Hepatocyte (in vitro differentiated cells): ENCODE measurements at regions not wholly inside any gene's neighbourhood (a gene's known extent, or its start where the extent isn't known, plus 50 kb on each side); places are given as distances from the start of the nearest gene placed in this dataset.
"Not testable (repeated sequence)": the region's sequence is repeated elsewhere in the genome, so short reads cannot be mapped to it uniquely, and the experiment has no call there.

ENCODE experiments used
- DNase-seq: peaks from one replicate; pipeline ENCODE4 v3.0.0-alpha.2; 2016; ENCODE audit warnings: low spot score
- H2AFZ ChIP-seq: fragments of 200-600 bp; sonication (generic); 2 replicates; pipeline ENCODE4 v1.6.0; 2016; ENCODE audit warnings: antibody characterized with exemption, mild to moderate bottlenecking
- H3K27ac ChIP-seq: fragments of 200-600 bp; sonication (generic); 2 replicates; pipeline ENCODE4 v1.5.1; 2016; ENCODE audit warnings: mild to moderate bottlenecking
- H3K27me3 ChIP-seq: fragments of 200-600 bp; sonication (generic); 2 replicates; pipeline ENCODE4 v1.6.1; 2016
- H3K36me3 ChIP-seq: fragments of 200-600 bp; sonication (generic); replicated peaks from 2 replicates; pipeline ENCODE4 v1.5.1; 2016; ENCODE audit warnings: low read depth; ENCODE audit not compliant: insufficient read depth
- H3K4me1 ChIP-seq: fragments of 200-600 bp; sonication (generic); 2 replicates; pipeline ENCODE4 v1.5.1; 2016; ENCODE audit warnings: mild to moderate bottlenecking, moderate library complexity; ENCODE audit not compliant: insufficient read depth
- H3K4me2 ChIP-seq: fragments of 200-600 bp; sonication (generic); 2 replicates; pipeline ENCODE4 v1.6.0; 2016
- H3K4me3 ChIP-seq: fragments of 200-600 bp; sonication (generic); 2 replicates; pipeline ENCODE4 v1.5.1; 2016; ENCODE audit warnings: mild to moderate bottlenecking
- H3K79me2 ChIP-seq: fragments of 200-600 bp; sonication (generic); 2 replicates; pipeline ENCODE4 v1.6.0; 2017; ENCODE audit warnings: mild to moderate bottlenecking
- H3K9me2 ChIP-seq: fragments of 200-600 bp; sonication (generic); replicated peaks from 2 replicates; pipeline ENCODE4 v1.6.0; 2017; ENCODE audit warnings: mild to moderate bottlenecking; ENCODE audit not compliant: insufficient read depth
- H3K9me3 ChIP-seq: fragments of 200-600 bp; sonication (generic); 2 replicates; pipeline ENCODE4 v1.5.1; 2016; ENCODE audit warnings: low read depth, mild to moderate bottlenecking
- H4K20me1 ChIP-seq: fragments of 200-600 bp; sonication (generic); 2 replicates; pipeline ENCODE4 v1.6.0; 2016; ENCODE audit warnings: mild to moderate bottlenecking; ENCODE audit not compliant: insufficient read depth, poor library complexity, severe bottlenecking
- CTCF ChIP-seq: fragments of 200-600 bp; sonication (generic); IDR thresholded peaks from 2 replicates; pipeline ENCODE4 v1.5.1; 2016; ENCODE audit warnings: antibody characterized with exemption, mild to moderate bottlenecking; ENCODE audit not compliant: poor library complexity
- EZH2 ChIP-seq: fragments of 200-600 bp; sonication (generic); IDR thresholded peaks from 2 replicates; pipeline ENCODE4 v1.6.1; 2016; ENCODE audit warnings: antibody characterized with exemption, mild to moderate bottlenecking, borderline replicate concordance
- EZH2phosphoT487 ChIP-seq: fragments of 200-600 bp; sonication (generic); IDR thresholded peaks from one replicate; pipeline ENCODE4 v1.6.1; 2018; ENCODE audit warnings: antibody characterized with exemption, mild to moderate bottlenecking, low read depth, moderate library complexity; ENCODE audit not compliant: unreplicated experiment, severe bottlenecking
- WGBS: methylation state at CpG from one replicate; pipeline ENCODE4 v1.1.6; 2016; ENCODE audit warnings: low lambda C conversion rate; ENCODE audit errors: missing lambda C conversion rate; 5-methylcytosine and 5-hydroxymethylcytosine counted together

DNA sequence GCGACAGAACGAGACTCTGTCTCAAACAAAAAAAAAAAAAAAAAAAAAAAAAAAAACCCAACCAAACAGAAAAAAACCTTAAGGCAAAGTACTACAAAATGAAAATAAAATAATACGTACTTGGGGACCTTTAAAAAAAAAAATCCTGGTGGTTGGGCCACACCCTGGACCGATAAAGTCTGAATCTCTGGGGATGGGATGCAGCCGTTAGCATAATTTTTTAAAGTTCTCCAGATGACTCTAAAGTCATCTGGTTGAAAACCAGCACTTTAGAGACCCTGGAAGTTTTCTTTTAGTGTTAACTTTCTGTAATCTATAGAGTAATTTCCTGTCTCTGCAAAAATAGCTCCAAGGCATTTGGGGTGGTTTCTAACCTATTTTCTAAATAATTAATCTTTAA, 142.9 kb upstream of the SALL4 start:
- no peak for DNase-seq
- no peak overlapping the region for H3K4me2 ChIP-seq
- TF ChIP-seq CTCF (no peak), EZH2phosphoT487 (no peak), EZH2 (no peak)
- no peaks in the 10 kb centered on the region for H3K9me3 ChIP-seq
- H3K36me3 ChIP-seq, result no peaks in the 10 kb centered on the region
- H3K9me2 ChIP-seq, result no peaks in the 10 kb centered on the region
- H3K27me3 ChIP-seq, result no peaks in the 10 kb centered on the region
- WGBS, result 81% methylated on average over 5 of the region's 5 CpGs
- H4K20me1 ChIP-seq, result no peaks in the 10 kb centered on the region
- H3K4me1 ChIP-seq, result no peaks in the 10 kb centered on the region
- no peaks in the 10 kb centered on the region for H3K79me2 ChIP-seq
- H2AFZ ChIP-seq, result no peak overlapping the region
- no peak overlapping the region for H3K27ac ChIP-seq
- no peak overlapping the region for H3K4me3 ChIP-seq

DNA sequence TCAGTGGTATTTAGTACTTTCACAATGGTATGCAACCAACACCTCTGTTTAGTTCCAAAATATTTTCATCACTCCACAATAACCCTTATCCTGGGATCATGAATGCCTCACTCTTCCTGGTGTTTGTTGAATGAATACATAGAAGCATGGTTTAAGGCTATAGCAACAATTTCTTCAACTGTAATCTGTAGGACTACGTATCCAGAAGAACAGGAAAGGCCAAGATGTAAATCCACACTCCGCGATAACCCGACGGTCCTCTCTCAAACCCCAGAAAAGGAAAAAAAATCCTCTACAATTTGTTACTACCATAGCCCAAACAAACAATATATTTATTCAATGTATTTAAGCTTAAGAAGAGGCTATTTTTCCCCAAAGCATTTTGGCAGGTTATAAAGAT, 141.4 kb upstream of the SALL4 start:
- H3K36me3 ChIP-seq, result no peaks in the 10 kb centered on the region
- no peaks in the 10 kb centered on the region for H3K27me3 ChIP-seq
- 93% methylated on average over 5 of the region's 5 CpGs for WGBS
- DNase-seq, result no peak
- H3K4me3 ChIP-seq, result no peak overlapping the region
- no peaks in the 10 kb centered on the region for H3K9me2 ChIP-seq
- H3K9me3 ChIP-seq, result no peaks in the 10 kb centered on the region
- TF ChIP-seq EZH2, result no peak
- TF ChIP-seq CTCF, result no peak
- TF ChIP-seq EZH2phosphoT487, result no peak
- H4K20me1 ChIP-seq, result no peaks in the 10 kb centered on the region
- H3K4me1 ChIP-seq, result no peaks in the 10 kb centered on the region
- H3K27ac ChIP-seq, result no peak overlapping the region
- H3K79me2 ChIP-seq, result no peaks in the 10 kb centered on the region
- no peak overlapping the region for H3K4me2 ChIP-seq
- no peak overlapping the region for H2AFZ ChIP-seq

GRCh38 chr20:51943326-51943725, 141.0 kb upstream of the SALL4 start:
- H3K27me3 ChIP-seq, H3K9me3 ChIP-seq, DNase-seq, H3K4me3 ChIP-seq, H3K4me2 ChIP-seq, H3K4me1 ChIP-seq, H2AFZ ChIP-seq, H3K9me2 ChIP-seq, H3K79me2 ChIP-seq, H3K36me3 ChIP-seq, H3K27ac ChIP-seq, H4K20me1 ChIP-seq: not testable (repeated sequence)
- 88% methylated on average over 6 of the region's 6 CpGs for WGBS

DNA sequence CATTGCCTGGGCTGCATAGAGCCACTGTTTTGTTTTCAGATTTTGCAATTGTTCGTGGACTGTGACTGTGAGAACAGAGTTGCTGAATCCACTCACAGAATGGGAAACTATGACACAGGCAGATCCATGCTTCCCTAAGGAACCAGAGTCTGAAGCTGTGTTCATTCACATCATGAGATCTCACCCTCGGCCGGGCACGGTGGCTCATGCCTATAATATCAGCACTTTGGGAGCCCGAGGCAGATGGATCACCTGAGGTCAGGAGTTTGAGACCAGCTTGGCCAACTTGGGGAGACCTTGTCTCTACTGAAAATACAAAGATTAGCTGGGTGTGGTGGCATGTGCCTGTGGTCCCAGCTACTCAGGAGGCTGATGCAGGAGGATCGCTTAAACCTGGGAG, 139.2 kb upstream of the SALL4 start:
- 90% methylated on average over 6 of the region's 6 CpGs for WGBS
- Histone ChIP-seq H3K4me3 (no peak overlapping the region), H3K27ac (no peak overlapping the region), H3K4me2 (no peak overlapping the region), H2AFZ (no peak overlapping the region), H3K9me3 (no peaks in the 10 kb centered on the region), H3K36me3 (no peaks in the 10 kb centered on the region), H3K27me3 (no peaks in the 10 kb centered on the region), H4K20me1 (no peaks in the 10 kb centered on the region), H3K79me2 (no peaks in the 10 kb centered on the region), H3K9me2 (no peaks in the 10 kb centered on the region), H3K4me1 (no peaks in the 10 kb centered on the region)
- TF ChIP-seq EZH2 (no peak), CTCF (no peak), EZH2phosphoT487 (no peak)
- DNase-seq, result no peak
